Right lobe of liver (tissue), 4 donors: ENCODE measurements at regions not wholly inside any gene's neighbourhood (a gene's known extent, or its start where the extent isn't known, plus 50 kb on each side); places are given as distances from the start of the nearest gene placed in this dataset.

ENCODE experiments used
- CTCF ChIP-seq, 4 donors: fragments of 200-600 bp in 3 of 4; fragments of 450-650 bp in 1 of 4; IDR thresholded peaks; one replicate each; pipeline versions ENCODE4 v1.5.1 to v1.8.0; 2016 to 2022; ENCODE audit warnings: antibody characterized with exemption in 4 of 4, mild to moderate bottlenecking in 2 of 4
- POLR2A ChIP-seq: fragments of 450-650 bp; IDR thresholded peaks from one replicate; pipeline ENCODE4 v1.6.1; 2017; ENCODE audit warnings: antibody characterized with exemption, mild to moderate bottlenecking
- donor health status: DM: no; HTN: no; CAD: no.
- donor health status: DM: no; HTN: no; CAD: no.
- donor health status: DM: no; HTN: yes; CAD: no.

GRCh38 chr9:13436591-13436990 lies 157.1 kb upstream of the MPDZ start:
- TF ChIP-seq POLR2A (no peak), CTCF (IDR thresholded peaks at IDR 0.05) (no peak)
